GM06990 (cell line): ENCODE measurements at regions not wholly inside any gene's neighbourhood (a gene's known extent, or its start where the extent isn't known, plus 50 kb on each side); places are given as distances from the start of the nearest gene placed in this dataset.
"Not testable (repeated sequence)": the region's sequence is repeated elsewhere in the genome, so short reads cannot be mapped to it uniquely, and the experiment has no call there.

ENCODE experiments used
- DNase-seq: peaks from one replicate; pipeline ENCODE4 v3.0.0-alpha.2; 2011; ENCODE audit not compliant: insufficient read length; ENCODE audit errors: extremely low read depth
- H3K27me3 ChIP-seq: replicated peaks from 2 replicates; pipeline ENCODE4 v1.6.0; 2011; ENCODE audit warnings: low read length; ENCODE audit not compliant: control insufficient read depth, insufficient read depth
- H3K36me3 ChIP-seq: 2 replicates; pipeline ENCODE4 v1.5.1; 2011; ENCODE audit warnings: low read length; ENCODE audit not compliant: control insufficient read depth, insufficient read depth
- H3K4me3 ChIP-seq: replicated peaks from 2 replicates; pipeline ENCODE4 v1.5.1; 2011; ENCODE audit warnings: low read depth, mild to moderate bottlenecking, control low read depth, low read length
- TF ChIP-seq, protein P1 (sequence below): IDR thresholded peaks from 2 replicates; pipeline ENCODE4 v1.5.1; 2011; ENCODE audit warnings: low read length, control low read depth, mild to moderate bottlenecking, inconsistent platforms; ENCODE audit not compliant: insufficient read depth, poor library complexity, severe bottlenecking

GRCh38 chr3:145070795-145071194, 1090.2 kb downstream of the PLOD2 start:
- no peak overlapping the region for H3K4me3 ChIP-seq
- no peak for DNase-seq
- TF ChIP-seq, protein P1, sequence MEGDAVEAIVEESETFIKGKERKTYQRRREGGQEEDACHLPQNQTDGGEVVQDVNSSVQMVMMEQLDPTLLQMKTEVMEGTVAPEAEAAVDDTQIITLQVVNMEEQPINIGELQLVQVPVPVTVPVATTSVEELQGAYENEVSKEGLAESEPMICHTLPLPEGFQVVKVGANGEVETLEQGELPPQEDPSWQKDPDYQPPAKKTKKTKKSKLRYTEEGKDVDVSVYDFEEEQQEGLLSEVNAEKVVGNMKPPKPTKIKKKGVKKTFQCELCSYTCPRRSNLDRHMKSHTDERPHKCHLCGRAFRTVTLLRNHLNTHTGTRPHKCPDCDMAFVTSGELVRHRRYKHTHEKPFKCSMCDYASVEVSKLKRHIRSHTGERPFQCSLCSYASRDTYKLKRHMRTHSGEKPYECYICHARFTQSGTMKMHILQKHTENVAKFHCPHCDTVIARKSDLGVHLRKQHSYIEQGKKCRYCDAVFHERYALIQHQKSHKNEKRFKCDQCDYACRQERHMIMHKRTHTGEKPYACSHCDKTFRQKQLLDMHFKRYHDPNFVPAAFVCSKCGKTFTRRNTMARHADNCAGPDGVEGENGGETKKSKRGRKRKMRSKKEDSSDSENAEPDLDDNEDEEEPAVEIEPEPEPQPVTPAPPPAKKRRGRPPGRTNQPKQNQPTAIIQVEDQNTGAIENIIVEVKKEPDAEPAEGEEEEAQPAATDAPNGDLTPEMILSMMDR, result no peak
- H3K36me3 ChIP-seq, result no peaks in the 10 kb centered on the region
- H3K27me3 ChIP-seq, result no peaks in the 10 kb centered on the region

DNA sequence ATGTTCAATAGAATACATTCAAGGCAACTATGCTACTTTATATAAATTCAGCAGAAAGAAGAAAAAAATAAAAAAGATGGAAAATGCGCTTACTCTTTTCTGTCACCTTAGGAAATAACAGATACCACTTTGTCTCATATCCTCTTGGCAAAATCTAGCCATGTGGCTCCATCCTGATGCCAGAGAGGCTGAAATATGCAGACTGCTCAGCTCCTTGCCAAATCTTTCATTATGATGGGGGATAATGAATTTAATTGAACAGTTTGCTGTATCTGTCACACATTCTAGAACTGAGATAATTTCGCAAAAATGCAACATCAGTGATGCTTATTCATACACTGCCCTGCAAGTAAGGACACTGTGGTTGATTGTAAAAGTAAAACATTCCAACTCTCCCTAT, 1081.5 kb downstream of the PLOD2 start:
- Histone ChIP-seq H3K27me3 (no peaks in the 10 kb centered on the region), H3K36me3 (no peaks in the 10 kb centered on the region), H3K4me3 (no peak overlapping the region)
- TF ChIP-seq, protein P1, result no peak
- DNase-seq, result no peak

DNA sequence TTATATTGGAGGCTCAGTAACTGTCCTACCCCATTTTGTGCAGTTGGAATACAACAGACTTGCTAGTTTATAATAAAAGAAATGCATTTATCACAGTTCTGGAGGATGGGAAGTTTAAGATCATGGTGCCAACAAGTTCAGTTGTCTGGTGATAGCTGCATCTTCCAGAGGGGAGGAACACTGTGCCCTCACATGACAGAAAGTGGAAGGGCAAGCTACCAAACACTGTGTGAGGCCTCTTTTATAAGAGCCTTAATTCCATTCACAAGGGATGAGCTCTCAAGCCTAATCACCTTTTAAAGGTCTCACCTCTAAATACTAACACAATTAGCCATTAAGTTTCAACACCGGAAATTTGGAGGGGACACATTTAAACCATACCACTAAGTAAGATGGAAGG, 1073.9 kb downstream of the PLOD2 start:
- Histone ChIP-seq H3K27me3 (no peaks in the 10 kb centered on the region), H3K4me3 (no peak overlapping the region), H3K36me3 (no peaks in the 10 kb centered on the region)
- no peak for DNase-seq
- TF ChIP-seq, protein P1, result no peak

DNA sequence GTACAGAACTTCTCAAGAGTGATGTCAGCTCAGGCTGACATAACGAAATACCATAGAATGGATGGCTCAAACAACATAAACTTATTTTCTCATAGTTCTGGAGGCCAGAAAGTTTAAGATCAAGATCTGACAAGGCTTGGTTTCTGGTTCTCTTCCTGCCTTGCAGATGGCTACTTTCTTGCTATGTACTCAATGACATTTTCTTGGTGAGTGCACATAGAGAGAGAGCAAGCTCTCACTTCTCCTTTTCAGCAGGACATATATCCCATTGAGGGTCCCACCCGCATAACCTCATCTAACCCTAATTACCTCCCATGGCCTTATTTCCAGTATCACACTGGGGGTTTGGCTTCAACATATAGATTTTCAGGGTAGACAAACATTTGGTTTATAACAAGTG, 1072.1 kb downstream of the PLOD2 start:
- TF ChIP-seq, protein P1, result no peak
- DNase-seq, result peak; percentile 2
- Histone ChIP-seq H3K4me3 (no peak overlapping the region), H3K36me3 (no peaks in the 10 kb centered on the region), H3K27me3 (no peaks in the 10 kb centered on the region)

DNA sequence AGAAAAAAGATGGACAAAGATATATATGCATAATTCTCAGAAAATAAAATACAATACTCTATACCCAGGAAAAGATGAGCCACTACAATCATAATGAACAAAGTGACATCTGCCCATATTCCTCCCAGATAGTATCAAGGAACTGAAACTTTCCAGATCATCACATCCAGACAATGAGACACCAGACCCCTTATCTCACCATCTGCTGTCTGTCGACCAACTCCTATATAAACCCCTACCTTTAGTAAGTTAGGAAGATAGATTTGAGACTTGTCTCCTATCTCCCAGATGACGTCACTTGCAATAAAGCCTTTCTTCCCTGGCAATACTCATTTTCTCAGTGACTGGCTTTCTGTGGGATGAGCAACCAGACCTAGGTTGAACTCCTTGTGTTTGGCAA, 1071.6 kb downstream of the PLOD2 start:
- Histone ChIP-seq H3K4me3 (no peak overlapping the region), H3K36me3 (no peaks in the 10 kb centered on the region), H3K27me3 (no peaks in the 10 kb centered on the region)
- TF ChIP-seq, protein P1, result no peak
- no peak for DNase-seq

- no peaks in the 10 kb centered on the region for H3K36me3 ChIP-seq
- H3K27me3 ChIP-seq, result no peaks in the 10 kb centered on the region
- no peak for DNase-seq
- no peak overlapping the region for H3K4me3 ChIP-seq
- TF ChIP-seq, protein P1, result no peak
Observed at GRCh38 chr3:145094355-145094941, 1066.5 kb downstream of the PLOD2 start.

DNA sequence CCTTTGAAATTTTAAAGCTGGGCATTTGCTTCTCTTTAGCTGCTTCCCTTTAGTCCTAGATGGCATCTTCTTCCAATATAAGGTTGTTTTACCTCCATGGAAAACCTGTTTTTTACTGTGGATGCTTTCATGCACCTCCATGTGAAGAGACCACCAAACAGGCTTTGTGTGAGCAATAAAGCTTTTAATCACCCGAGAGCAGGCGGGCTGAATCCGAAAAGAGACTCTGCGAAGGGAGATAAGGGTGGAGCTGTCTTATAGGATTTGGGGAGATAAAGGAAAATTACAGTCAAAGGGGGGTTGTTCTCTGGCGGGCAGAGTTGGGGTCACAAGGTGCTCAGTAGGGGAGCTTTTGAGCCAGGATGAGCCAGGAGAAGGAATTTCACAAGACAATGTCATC, 1049.8 kb downstream of the PLOD2 start:
- not testable (repeated sequence) for H3K4me3 ChIP-seq, H3K27me3 ChIP-seq, H3K36me3 ChIP-seq, DNase-seq
